GM18507 (cell line): ENCODE measurements at regions not wholly inside any gene's neighbourhood (a gene's known extent, or its start where the extent isn't known, plus 50 kb on each side); places are given as distances from the start of the nearest gene placed in this dataset.
A peak's percentile ranks its signal among the peaks of the same experiment; 100 is the strongest.
"Not testable (repeated sequence)": the region's sequence is repeated elsewhere in the genome, so short reads cannot be mapped to it uniquely, and the experiment has no call there.

Source experiments
- DNase-seq: peaks from one replicate; pipeline ENCODE4 v3.0.0; 2011; ENCODE audit warnings: low read depth; ENCODE audit not compliant: insufficient read length; ENCODE audit errors: extremely low spot score
- FAIRE-seq: peaks from 2 replicates; lab custom pipeline; 2011; peaks lifted over from hg19 to GRCh38; lab: Jason Lieb, UNC

GRCh38 chr3:127068111-127068810 is 85.3 kb downstream of the PLXNA1 start:
- DNase-seq (no peak), FAIRE-seq (no peak)

GRCh38 chr3:127068871-127069270 is 86.0 kb downstream of the PLXNA1 start:
- no peak for DNase-seq
- no peak for FAIRE-seq

- FAIRE-seq (no peak), DNase-seq (no peak)
Measured at GRCh38 chr3:127069814-127070440, 87.0 kb downstream of the PLXNA1 start.

- DNase-seq (no peak), FAIRE-seq (no peak)
Measured at GRCh38 chr3:127070776-127071175, 87.9 kb downstream of the PLXNA1 start.

- no peak for DNase-seq
- no peak for FAIRE-seq
Measured at GRCh38 chr3:127071597-127072001, 88.7 kb downstream of the PLXNA1 start.

- FAIRE-seq (no peak), DNase-seq (no peak)
Measured at GRCh38 chr3:127072221-127072771, 89.4 kb downstream of the PLXNA1 start.

GRCh38 chr3:127072971-127073783 is 90.3 kb downstream of the PLXNA1 start:
- FAIRE-seq: no peak
- DNase-seq: no peak

- no peak for FAIRE-seq
- DNase-seq: no peak
Measured at GRCh38 chr3:127073941-127074820, 91.3 kb downstream of the PLXNA1 start.

GRCh38 chr3:127074900-127075360 is 92.0 kb downstream of the PLXNA1 start:
- peak; percentile 52 for DNase-seq
- peak; percentile 91 for FAIRE-seq

- DNase-seq, FAIRE-seq: not testable (repeated sequence)
Measured at GRCh38 chr3:127076166-127076992, 93.5 kb downstream of the PLXNA1 start.

- no peak for FAIRE-seq
Measured at GRCh38 chr3:127077068-127077467, 94.2 kb downstream of the PLXNA1 start.

GRCh38 chr3:127077505-127078064 is 94.7 kb downstream of the PLXNA1 start:
- DNase-seq (no peak), FAIRE-seq (no peak)

More at GRCh38 chr3:127077068-127077467, 94.2 kb downstream of the PLXNA1 start:
- DNase-seq: no peak

GRCh38 chr3:127078626-127079025 is 95.7 kb downstream of the PLXNA1 start:
- no peak for DNase-seq

GRCh38 chr3:127079211-127079610 is 96.3 kb downstream of the PLXNA1 start:
- FAIRE-seq (no peak), DNase-seq (no peak)

More at GRCh38 chr3:127078626-127079025, 95.7 kb downstream of the PLXNA1 start:
- FAIRE-seq: no peak

- DNase-seq (no peak), FAIRE-seq (no peak)
Measured at GRCh38 chr3:127081001-127081720, 98.2 kb downstream of the PLXNA1 start.

GRCh38 chr3:127082066-127082465 is 99.2 kb downstream of the PLXNA1 start:
- FAIRE-seq (no peak), DNase-seq (no peak)

GRCh38 chr3:127083778-127084397 is 101.0 kb downstream of the PLXNA1 start:
- FAIRE-seq (no peak), DNase-seq (no peak)
